Fibroblast of peridontal ligament (primary cell): ENCODE measurements at regions not wholly inside any gene's neighbourhood (a gene's known extent, or its start where the extent isn't known, plus 50 kb on each side); places are given as distances from the start of the nearest gene placed in this dataset.
"Not testable (repeated sequence)": the region's sequence is repeated elsewhere in the genome, so short reads cannot be mapped to it uniquely, and the experiment has no call there.

Experiments used
- DNase-seq: peaks from one replicate; pipeline ENCODE4 v3.0.0-alpha.2; 2010; ENCODE audit errors: extremely low read depth

- no peak for DNase-seq
Observed at GRCh38 chr7:120185940-120186682, 86.9 kb upstream of the KCND2 start.

- DNase-seq: no peak
Observed at GRCh38 chr7:120186688-120187087, 86.3 kb upstream of the KCND2 start.

GRCh38 chr7:120189623-120190022 lies 83.4 kb upstream of the KCND2 start:
- DNase-seq: no peak

- DNase-seq: no peak
Observed at GRCh38 chr7:120190109-120190508, 82.9 kb upstream of the KCND2 start.

- DNase-seq: no peak
Observed at GRCh38 chr7:120190566-120190965, 82.4 kb upstream of the KCND2 start.

- not testable (repeated sequence) for DNase-seq
Observed at GRCh38 chr7:120191423-120191822, 81.6 kb upstream of the KCND2 start.

- no peak for DNase-seq
Observed at GRCh38 chr7:120201290-120201689, 71.7 kb upstream of the KCND2 start.

- no peak for DNase-seq
Observed at GRCh38 chr7:120205101-120205500, 67.9 kb upstream of the KCND2 start.

- no peak for DNase-seq
Observed at GRCh38 chr7:120207037-120207436, 65.9 kb upstream of the KCND2 start.

GRCh38 chr7:120215654-120216053 lies 57.3 kb upstream of the KCND2 start:
- no peak for DNase-seq

GRCh38 chr7:120216947-120217346 lies 56.0 kb upstream of the KCND2 start:
- no peak for DNase-seq

GRCh38 chr7:120218712-120219111 lies 54.3 kb upstream of the KCND2 start:
- no peak for DNase-seq

- DNase-seq: no peak
Observed at GRCh38 chr7:120221666-120222065, 51.3 kb upstream of the KCND2 start.
